ENCODE measurements at regions not wholly inside any gene's neighbourhood (a gene's known extent, or its start where the extent isn't known, plus 50 kb on each side); places are given as distances from the start of the nearest gene placed in this dataset.

DNA sequence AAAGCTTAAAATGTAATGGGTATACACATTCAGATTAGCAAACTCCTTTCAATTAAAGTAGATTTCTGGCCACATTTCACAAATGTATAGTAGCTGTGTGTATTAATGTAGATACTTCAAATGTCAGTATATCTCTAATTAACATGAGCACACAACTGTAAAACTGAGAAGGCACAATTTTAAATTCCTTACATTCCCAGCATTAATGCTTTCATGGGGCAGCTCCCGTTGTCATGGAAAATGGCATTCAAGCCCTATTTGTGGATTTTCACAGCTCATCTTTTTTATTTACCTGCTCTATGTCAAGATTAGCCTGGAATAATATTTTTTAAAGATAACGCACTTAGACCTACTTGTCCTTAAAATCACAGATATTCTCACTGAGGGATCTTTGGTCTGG, 113.6 kb upstream of the SOX6 start:
- Histone ChIP-seq H3K27me3 (ENCODE audit: control insufficient read depth in 1 of 2, insufficient read depth in 2 of 2, low read length in 2 of 2) (no peaks in the 10 kb centered on the region), H3K79me2 (ENCODE audit: insufficient read depth, low read length) (no peaks in the 10 kb centered on the region), H3K4me3 (replicated peaks in 1 of 3; ENCODE audit: insufficient read depth in 1 of 3, low read depth in 2 of 3, low read length in 3 of 3) (no peak overlapping the region), H3K27ac (ENCODE audit: extremely low read length, insufficient read depth, low read length) (no peak overlapping the region), H3K9ac (ENCODE audit: insufficient read depth, low read depth, low read length) (no peak overlapping the region), H3K9me3 (ENCODE audit: low read length) (no peaks in the 10 kb centered on the region), H3K4me1 (ENCODE audit: insufficient read depth, low read length) (no peaks in the 10 kb centered on the region), H3K4me2 (ENCODE audit: low read depth, low read length) (no peak overlapping the region), H4K20me1 (ENCODE audit: insufficient read depth, low read length) (no peaks in the 10 kb centered on the region), H3K36me3 (replicated peaks in 1 of 2; ENCODE audit: control insufficient read depth in 1 of 2, insufficient read depth in 2 of 2, low read length in 2 of 2) (no peaks in the 10 kb centered on the region), H2AFZ (ENCODE audit: low read length) (no peak overlapping the region)
- BruUV-seq (replicated peaks) = no TSS peak
- ChIA-PET CTCF (ENCODE audit: low intra/inter-chr PET ratio, low total read pairs) (no interaction called here), POLR2A (no interaction called here)
- no peak for ATAC-seq
- in situ Hi-C loops (cut with HindIII; ENCODE audit: extremely low pct_ligation_motif_present, low pct_unique_long_range_greater_than_20kb) = no loop called here
- no peak for DNase-seq (ENCODE audit: low spot score)
- intact Hi-C loops (cut with micrococcal nuclease; ENCODE audit: unreplicated experiment) = no loop called here
- FAIRE-seq = no peak
- TF ChIP-seq FUBP1 (CRISPR knock-in tag; IDR thresholded peaks at IDR 0.05; ENCODE audit: borderline replicate concordance) (no peak), ZIK1 (CRISPR knock-in tag; IDR thresholded peaks at IDR 0.05; ENCODE audit: borderline replicate concordance, low read depth) (no peak)
- 38% methylated on average over 2 of the region's 2 CpGs for WGBS (ENCODE audit: low lambda C conversion rate)

DNA sequence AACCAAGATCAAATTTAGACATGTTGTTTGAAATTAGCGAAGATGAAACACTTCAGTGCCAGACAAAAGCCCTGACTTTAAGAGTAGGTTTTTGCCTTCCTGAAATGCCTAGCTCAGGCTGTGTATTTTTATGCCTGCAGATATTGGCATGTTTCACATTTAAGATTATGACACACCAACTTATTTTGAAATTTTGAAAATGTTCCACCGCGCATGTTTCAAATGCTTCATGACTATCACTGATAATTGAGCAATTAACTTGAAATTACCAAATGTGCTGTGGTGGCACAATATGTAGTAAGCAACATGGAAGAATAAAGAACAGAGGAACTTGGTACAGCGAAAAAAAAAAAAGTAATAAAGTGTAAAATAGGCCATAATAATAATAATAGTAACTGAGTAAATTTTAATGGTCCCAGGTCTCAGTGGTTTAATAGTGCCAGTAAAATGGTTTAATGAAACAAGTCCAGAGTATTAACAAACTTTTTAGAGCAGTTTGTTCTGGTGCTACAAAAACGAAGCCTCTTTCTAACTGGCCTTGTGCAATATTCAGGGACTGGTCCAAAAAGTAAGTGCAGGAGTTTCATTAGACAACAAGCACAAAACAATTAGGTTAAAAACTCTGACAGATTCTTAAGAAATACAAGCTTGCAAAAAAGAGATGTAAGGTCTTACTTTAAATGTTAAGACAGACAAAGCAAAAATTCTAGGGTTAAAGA, 112.5 kb upstream of the SOX6 start:
- Histone ChIP-seq H3K36me3 (replicated peaks in 1 of 2; ENCODE audit: control insufficient read depth in 1 of 2, insufficient read depth in 2 of 2, low read length in 2 of 2) (no peaks in the 10 kb centered on the region), H3K79me2 (ENCODE audit: insufficient read depth, low read length) (no peaks in the 10 kb centered on the region), H2AFZ (ENCODE audit: low read length) (no peak overlapping the region), H3K4me2 (ENCODE audit: low read depth, low read length) (no peak overlapping the region), H4K20me1 (ENCODE audit: insufficient read depth, low read length) (no peaks in the 10 kb centered on the region), H3K9ac (ENCODE audit: insufficient read depth, low read depth, low read length) (no peak overlapping the region), H3K27me3 (ENCODE audit: control insufficient read depth in 1 of 2, insufficient read depth in 2 of 2, low read length in 2 of 2) (no peaks in the 10 kb centered on the region), H3K4me1 (ENCODE audit: insufficient read depth, low read length) (no peaks in the 10 kb centered on the region), H3K4me3 (replicated peaks in 1 of 3; ENCODE audit: insufficient read depth in 1 of 3, low read depth in 2 of 3, low read length in 3 of 3) (no peak overlapping the region), H3K9me3 (ENCODE audit: low read length) (no peaks in the 10 kb centered on the region), H3K27ac (ENCODE audit: extremely low read length, insufficient read depth, low read length) (no peak overlapping the region)
- 58% methylated on average over 5 of the region's 5 CpGs for WGBS (ENCODE audit: low lambda C conversion rate)
- no peak for TF ChIP-seq ZNF703 (CRISPR knock-in tag; IDR thresholded peaks at IDR 0.05; ENCODE audit: borderline replicate concordance)
- TF ChIP-seq ZFP90 (CRISPR knock-in tag; IDR thresholded peaks at IDR 0.05; ENCODE audit: borderline replicate concordance) = no peak
- TF ChIP-seq KDM1A (CRISPR knock-in tag; IDR thresholded peaks at IDR 0.05) = no peak
- no peak for TF ChIP-seq ZNF143 (CRISPR knock-in tag; IDR thresholded peaks at IDR 0.05)
- peak in 1 of 2 experiments; percentile 33; a peak in 1 of 4 replicates for TF ChIP-seq MAFK (conservative IDR thresholded peaks at IDR 0.05 in 1 of 2, IDR thresholded peaks at IDR 0.05 in 1 of 2; ENCODE audit: low read length in 2 of 2)
- no peak for TF ChIP-seq ZMYM3 (CRISPR knock-in tag; IDR thresholded peaks at IDR 0.05)
- no peak for TF ChIP-seq ZNF615 (CRISPR knock-in tag; IDR thresholded peaks at IDR 0.05; ENCODE audit: borderline replicate concordance)
- FAIRE-seq (no peak), DNase-seq (ENCODE audit: low spot score) (no peak), ATAC-seq (no peak)
- ChIA-PET CTCF (ENCODE audit: low intra/inter-chr PET ratio, low total read pairs) (no interaction called here), POLR2A (no interaction called here)
- no TSS peak for BruUV-seq (replicated peaks)
- intact Hi-C loops (cut with micrococcal nuclease; ENCODE audit: unreplicated experiment) = no loop called here
- in situ Hi-C loops (cut with HindIII; ENCODE audit: extremely low pct_ligation_motif_present, low pct_unique_long_range_greater_than_20kb) = no loop called here
